GM19397 (cell line): ENCODE measurements at regions not wholly inside any gene's neighbourhood (a gene's known extent, or its start where the extent isn't known, plus 50 kb on each side); places are given as distances from the start of the nearest gene placed in this dataset.
A peak's percentile ranks its signal among the peaks of the same experiment; 100 is the strongest.

Experiments used
- ATAC-seq: cut with Tn5 transposase; IDR thresholded peaks from one replicate; pipeline ENCODE4 v1.9.1; 2021; ENCODE audit warnings: mild to moderate bottlenecking, moderate library complexity; ENCODE audit not compliant: unreplicated experiment

DNA sequence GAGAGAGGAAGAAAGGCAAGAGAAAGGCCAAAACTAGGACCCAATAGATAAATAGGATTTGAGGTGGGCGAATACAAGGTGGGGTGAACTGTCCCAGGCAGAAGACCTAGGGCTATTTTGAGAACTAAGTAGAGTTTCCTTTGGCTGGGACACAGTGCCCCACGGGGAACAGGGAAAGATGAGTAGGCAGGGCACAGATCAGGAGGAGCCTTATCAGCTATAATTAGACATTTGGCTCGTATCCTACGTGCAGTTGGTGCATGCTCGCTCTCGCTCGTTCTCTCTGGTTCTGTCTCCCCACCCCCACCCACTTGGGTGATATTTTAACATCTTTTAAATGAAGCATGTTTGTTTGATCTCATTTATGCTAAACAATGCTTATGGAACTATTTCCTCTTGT, 235.0 kb upstream of the JUN start:
- no peak for ATAC-seq

GRCh38 chr1:59020151-59020997, 236.5 kb upstream of the JUN start:
- peak; percentile 75 for ATAC-seq

- no peak for ATAC-seq
Measured at GRCh38 chr1:59022199-59022598, 238.4 kb upstream of the JUN start.

DNA sequence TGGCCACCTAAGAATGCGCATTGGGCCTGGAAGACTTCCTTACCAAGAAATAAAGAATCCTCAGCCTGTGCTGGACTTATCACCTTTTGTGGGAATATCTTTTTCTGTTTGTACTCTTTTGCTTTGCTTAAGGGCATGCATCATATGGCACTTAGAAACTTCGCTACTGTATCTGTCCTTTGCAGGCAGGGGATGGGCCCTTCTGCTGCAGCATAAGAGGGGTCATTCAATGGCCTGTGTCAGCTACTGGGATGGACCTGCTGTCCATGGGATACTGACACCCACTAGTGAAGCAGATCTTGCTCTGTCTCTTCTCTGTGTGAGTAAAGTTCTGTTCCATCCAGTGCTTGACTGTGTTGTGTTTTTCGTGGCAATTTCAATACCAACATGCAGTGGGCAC, 239.0 kb upstream of the JUN start:
- ATAC-seq, result no peak

DNA sequence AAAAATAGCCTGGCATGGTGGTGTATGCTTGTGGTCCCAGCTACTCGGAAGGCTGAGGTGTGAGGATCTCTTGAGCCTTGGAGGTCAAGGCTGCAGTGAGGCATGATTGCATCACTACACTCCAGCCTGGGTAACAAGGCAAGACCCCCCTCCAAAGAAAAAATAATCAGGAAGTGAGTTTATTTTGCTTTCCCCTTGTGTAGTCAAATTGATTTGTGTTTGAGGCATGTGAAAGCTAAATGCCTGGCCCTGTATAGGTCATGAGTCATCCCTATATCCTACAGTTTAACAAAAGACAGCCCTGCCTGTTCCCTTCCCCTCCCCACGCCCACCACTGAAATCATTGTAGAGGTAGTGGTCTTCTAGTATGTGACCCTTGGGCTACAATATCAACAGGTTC, 241.4 kb upstream of the JUN start:
- no peak for ATAC-seq

DNA sequence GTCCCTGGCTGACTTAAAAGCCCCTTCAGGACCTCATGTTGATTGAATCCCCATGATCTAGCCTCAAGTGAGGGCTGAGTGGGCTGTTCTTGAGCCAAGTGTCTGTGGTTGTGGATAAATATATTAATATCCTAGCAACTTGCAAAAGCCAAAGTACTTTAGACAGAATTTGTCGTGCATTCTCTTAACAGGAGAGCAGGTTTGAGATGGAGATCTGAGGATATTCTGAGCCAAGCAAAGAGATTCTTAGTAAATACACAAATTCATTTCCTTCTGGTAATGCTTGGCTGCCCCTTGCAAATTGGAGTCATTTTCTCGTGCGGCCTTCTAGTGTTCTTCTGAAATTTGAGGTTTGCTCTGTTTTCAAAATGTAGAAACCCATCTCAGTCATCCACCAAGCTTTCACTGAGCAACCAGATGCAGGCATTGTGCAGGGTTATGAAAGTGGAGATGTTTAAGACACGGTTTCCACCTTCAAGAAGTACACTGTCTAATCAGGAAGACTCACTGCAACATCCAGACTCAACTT, 242.1 kb upstream of the JUN start:
- ATAC-seq, result peak; percentile 82

DNA sequence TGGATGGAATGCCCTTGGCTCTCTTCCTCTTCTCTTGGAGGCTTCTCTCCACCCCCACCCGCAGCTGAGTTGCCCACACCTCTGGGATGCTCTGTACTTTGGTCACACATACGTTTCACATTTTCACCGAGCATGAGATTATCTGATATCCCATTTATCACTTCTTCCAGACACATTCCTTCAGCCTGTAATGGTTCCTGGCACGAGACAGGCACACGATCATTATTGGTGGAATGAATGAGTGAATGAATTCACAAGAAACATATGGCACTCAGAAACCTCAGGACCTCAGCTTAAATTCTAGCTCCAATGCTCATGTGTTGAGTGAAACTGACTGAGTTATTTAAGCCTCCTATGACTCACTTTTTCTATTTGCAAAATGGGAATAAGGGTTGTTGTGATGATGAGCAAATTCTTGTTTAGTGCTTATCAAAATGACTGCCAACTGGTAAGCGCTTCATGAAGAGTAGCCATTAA, 242.7 kb upstream of the JUN start:
- peak; percentile 15 for ATAC-seq

DNA sequence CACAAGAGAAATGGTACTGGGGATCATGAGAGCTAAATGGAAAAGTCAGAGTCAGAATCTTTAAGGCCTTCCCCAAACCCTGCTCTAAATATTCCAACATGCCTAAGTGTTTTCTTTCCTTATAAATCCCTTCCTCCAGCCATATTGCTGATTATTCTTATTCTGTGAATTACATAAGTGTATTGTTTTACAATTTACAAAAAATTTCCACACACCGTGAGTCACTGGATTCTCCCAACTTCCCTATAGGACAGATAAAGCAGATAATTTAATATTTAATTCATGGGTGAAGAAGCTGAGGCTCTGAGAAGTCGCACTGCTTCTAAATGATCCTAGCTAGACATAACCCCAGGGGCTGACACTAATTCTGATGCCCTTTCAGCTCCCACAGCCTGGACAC, 243.3 kb upstream of the JUN start:
- no peak for ATAC-seq

- no peak for ATAC-seq
Measured at GRCh38 chr1:59028048-59028447, 244.2 kb upstream of the JUN start.

GRCh38 chr1:59029411-59030167, 245.7 kb upstream of the JUN start:
- no peak for ATAC-seq

GRCh38 chr1:59032228-59032627, 248.4 kb upstream of the JUN start:
- ATAC-seq, result no peak

DNA sequence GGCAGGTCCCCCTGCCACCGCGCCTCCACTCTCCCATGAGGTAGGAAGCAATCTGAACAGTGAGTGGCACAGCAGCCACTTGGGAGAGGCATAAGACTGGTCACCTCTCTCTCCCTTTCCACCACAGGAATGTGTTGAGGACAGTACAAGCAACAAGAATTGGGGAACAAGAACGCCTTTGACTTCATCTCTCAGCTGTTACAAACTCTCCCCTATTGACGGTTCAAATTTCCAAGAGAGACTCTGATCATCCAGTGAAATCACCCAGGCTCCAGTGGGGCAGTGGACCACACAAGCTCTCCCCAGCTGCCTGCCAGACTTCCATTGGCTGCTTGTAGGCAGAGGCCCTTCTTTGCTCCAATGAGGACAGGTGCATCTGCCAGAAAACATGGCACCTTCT, 249.9 kb upstream of the JUN start:
- ATAC-seq, result no peak

GRCh38 chr1:59034925-59035324, 251.1 kb upstream of the JUN start:
- ATAC-seq, result no peak

DNA sequence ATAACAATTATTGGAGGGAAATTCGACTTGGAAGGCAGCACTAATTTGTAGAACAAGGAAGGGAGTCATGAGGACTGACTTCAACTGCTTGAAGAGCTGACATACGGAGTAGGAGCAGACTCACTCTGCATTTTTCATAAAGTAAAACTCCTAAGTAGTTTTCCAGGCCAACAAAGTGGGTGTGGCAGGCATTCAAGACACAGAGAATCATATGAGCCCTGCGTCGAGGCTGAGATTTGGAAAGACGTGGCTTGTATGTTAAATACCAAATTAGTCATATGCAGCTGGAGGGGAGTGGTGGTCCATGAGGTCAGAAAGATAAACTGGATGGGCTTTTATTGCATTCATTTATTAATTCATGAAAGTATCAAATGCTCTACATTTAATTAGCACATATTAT, 255.7 kb upstream of the JUN start:
- no peak for ATAC-seq

- no peak for ATAC-seq
Measured at GRCh38 chr1:59040486-59040885, 256.4 kb upstream of the FGGY start.

DNA sequence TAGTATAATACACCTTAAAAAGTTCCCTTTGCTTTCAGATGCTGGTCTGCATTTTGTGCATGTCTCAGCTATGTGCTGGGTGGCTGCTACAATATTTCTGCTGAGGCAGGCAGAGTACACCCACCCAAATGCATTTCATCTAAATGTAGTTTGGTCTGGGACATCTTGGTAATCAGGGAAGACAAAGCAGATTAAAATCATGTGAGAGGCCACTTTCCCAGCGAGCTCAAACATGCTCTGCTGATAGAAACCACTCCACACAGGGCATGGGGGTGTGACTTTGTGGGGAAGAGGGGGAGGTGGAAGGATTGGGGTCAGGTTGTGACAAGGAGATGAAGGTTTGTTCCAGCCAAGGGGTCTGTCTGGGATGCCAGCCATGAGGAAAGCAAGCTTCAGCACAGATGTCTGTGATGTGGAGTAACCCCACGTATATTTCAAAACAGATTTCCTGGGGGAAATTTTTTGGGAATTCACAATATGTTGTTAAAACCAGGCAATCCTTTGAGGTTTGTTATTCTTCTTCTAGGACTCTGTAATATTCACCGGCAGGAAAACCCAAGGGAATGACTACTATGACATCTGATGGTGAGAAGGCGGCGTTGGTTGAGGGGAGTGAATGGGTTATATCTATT, 255.1 kb upstream of the FGGY start:
- no peak for ATAC-seq

- ATAC-seq, result no peak
Measured at GRCh38 chr1:59043796-59044195, 253.1 kb upstream of the FGGY start.

DNA sequence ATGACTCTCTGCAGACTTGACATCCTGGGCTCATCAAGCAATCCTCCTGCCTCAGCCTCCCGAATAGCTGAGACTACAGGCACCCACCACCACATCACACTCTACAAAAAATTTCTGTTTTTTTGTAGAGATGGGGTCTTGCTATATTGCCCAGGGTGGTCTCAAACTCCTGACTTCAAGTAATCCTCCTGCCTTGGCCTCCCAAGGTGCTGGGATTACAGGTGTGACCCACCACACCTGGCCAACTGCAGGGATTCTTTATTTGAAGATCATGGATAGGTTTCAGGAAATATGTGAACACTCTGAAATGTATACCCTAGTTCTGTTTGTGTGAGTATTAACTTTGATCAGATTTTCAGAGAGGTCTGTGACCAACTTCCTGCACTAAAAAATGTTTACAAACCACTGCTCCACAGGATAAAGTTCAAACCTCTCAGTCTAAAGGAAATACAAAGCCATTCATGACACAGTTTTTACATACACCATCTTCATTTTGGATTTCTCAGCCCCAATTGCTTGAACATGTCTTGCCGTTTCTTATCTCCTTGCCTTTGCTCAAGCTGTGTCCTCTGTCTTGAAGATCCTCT, 252.3 kb upstream of the FGGY start:
- no peak for ATAC-seq

DNA sequence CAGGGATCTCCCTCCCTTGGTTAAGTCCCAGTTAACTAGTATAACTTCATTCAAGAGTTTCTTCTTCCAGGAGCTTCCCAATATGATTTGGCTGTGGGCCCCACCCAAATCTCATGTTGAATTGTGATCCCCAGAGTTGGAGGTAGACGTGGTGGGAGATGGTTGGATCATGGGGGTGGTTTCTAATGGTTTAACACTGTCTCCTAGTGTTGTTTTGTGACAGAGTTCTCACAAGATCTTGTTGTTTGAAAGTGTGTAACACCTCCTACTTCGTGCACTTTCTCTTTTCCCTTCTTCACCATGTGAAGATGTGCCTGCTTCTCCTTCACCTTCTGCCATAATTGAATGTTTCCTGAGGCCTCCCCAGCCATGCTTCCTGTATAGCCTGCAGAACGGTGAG, 251.8 kb upstream of the FGGY start:
- no peak for ATAC-seq

DNA sequence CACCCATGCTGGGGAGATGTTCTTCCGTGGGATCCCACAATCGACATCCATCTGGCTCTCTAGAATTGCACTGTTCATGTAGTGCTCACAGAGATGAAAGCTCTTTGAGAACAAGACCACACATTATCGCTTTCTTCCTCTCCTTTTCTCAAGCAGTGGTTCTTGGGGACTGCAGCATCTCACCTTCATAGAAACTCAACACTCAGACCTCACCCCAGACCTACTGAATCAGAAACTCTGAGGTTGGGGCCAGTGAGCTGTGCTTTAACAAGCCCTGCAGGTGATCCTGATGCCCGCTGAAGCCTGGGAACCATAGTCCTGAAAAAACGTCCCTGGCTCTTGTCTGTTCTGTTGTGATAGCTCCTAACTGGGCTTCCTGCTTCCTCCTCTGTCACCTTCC, 251.3 kb upstream of the FGGY start:
- no peak for ATAC-seq

DNA sequence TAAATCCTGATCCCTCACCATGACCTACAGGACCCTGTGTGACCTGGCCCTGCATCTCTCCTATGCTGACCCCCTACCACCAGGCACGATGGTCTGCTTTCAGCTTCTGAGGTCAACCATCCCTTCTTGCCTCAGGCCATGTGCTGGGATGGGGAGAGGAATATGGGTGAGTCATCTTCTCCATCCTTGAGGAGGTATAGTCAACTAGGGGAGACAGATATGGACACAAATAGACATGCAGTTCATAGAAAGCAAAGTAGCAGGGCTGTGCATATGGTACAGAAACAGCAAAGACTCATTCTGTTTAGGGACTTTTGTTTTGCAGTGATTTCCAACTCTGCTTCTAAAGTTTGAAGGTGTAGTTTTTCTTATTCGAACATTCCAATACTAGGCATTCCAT, 250.8 kb upstream of the FGGY start:
- ATAC-seq, result peak; percentile 6
